GM12875 (cell line): ENCODE measurements at regions not wholly inside any gene's neighbourhood (a gene's known extent, or its start where the extent isn't known, plus 50 kb on each side); places are given as distances from the start of the nearest gene placed in this dataset.

ENCODE experiments used
- H3K4me3 ChIP-seq: one replicate; pipeline ENCODE4 v1.5.1; 2011; ENCODE audit warnings: low read depth, low read length, control low read depth
- TF ChIP-seq, protein P1 (sequence below): IDR thresholded peaks from 2 replicates; pipeline ENCODE4 v1.5.1; 2011; ENCODE audit warnings: low read depth, mild to moderate bottlenecking, control low read depth, inconsistent platforms, low read length, moderate library complexity, borderline replicate concordance; ENCODE audit not compliant: insufficient read depth

DNA sequence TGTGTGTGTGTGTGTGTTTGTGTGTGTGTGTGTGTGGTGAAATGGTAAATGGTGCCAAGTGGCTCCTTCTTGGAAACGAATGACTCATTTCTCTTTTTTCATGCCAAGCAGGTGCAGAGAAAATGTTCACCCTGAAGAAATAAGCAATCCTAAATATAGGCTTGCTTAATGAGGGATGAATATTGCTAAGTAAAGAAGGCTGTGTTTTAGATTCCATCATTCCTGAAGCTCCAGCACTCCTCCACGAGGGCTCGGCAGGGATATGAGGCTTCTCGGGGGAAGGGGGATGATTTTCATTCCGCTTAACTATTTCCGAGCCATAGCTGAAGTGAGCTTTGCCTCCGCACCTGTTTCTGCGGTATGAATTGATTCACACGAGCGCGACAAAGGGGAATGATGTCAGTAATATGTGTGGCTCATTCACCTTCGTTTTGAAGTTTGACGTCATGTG is 72.9 kb downstream of the TSN start:
- TF ChIP-seq, protein P1, sequence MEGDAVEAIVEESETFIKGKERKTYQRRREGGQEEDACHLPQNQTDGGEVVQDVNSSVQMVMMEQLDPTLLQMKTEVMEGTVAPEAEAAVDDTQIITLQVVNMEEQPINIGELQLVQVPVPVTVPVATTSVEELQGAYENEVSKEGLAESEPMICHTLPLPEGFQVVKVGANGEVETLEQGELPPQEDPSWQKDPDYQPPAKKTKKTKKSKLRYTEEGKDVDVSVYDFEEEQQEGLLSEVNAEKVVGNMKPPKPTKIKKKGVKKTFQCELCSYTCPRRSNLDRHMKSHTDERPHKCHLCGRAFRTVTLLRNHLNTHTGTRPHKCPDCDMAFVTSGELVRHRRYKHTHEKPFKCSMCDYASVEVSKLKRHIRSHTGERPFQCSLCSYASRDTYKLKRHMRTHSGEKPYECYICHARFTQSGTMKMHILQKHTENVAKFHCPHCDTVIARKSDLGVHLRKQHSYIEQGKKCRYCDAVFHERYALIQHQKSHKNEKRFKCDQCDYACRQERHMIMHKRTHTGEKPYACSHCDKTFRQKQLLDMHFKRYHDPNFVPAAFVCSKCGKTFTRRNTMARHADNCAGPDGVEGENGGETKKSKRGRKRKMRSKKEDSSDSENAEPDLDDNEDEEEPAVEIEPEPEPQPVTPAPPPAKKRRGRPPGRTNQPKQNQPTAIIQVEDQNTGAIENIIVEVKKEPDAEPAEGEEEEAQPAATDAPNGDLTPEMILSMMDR: no peak
- H3K4me3 ChIP-seq: no peak overlapping the region

DNA sequence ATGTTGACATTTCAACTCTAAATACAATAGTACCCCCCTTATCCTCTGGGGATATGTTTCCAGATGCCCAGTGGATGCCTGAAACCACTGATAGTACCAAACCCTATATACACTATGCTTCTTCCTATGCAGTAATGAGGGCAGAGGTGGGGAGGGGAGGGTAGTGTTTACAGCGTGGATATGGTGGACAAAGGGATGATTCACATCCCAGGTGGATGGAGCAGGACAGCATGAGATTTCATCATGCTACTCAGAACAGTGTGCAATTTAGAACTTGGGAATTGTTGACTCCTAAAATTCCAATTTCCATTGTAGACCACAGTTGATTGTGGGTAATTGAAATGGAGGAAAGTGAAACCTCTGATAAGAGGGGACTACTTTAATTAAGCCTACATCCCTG is 75.4 kb downstream of the TSN start:
- TF ChIP-seq, protein P1: no peak

DNA sequence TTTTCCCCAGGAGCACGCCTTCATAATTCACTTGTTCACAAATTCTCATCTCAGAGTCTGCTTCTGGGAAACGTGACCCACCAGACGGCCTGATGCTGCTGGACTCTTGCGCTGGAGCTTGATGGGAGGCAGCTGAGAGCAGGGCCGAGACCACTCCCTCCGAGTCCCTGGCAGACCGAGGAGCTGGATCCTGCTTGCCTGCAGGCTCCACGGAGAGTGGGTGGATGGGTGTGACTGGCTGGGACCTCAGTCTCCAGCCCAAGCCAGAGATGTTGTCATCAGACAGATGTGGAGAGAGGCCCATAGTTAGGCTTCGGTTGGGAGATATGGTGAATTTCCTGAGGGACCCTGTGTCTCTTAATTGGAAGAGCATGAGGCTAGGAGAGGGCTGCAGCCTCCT is 76.4 kb downstream of the TSN start:
- no peak overlapping the region for H3K4me3 ChIP-seq
- TF ChIP-seq, protein P1: no peak

More for the DNA sequence above, 75.4 kb downstream of the TSN start:
- H3K4me3 ChIP-seq: no peak overlapping the region

DNA sequence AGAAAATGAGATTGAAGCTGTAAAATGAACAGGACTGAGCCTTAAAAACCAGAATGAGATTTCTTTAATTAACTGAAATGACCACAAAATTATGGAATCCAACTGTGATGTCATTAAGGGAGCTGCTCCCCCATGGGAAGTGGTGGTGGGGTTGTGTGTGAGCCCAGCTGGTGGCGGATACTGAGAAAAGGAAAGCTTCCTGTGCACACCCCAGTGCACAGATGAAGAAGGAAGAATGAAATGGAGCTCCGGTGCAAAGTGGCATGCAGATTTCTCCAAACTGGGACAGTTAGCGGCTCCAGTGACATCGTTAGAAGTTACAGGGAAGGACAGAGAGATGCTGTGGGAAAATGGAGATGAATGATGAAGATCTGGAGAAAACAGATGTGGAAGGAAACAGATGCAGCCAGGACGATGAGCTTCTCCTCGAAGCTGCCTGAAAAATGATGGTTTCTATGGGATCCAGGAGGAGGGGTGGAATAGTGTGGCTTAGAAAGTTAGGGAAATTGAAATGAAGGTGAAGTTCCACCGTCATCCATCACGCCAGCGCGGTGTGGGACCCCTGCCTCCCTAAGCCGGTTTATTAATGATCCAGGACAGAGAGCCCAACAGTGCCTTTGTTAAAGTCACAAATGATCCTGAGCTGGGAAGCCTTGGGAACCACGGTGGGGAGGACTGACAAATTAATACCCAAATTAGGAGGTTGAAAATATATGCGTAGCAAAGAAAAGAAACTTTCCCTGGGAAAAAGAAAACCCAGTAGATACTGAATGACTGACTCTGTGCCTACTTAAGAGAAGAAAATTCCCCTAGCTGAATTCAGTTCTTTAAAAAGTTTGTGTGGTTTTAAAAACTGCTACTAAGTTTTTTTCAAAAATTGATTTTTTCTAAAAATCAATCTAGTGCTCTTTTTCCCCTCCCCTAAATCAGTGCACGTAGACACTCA is 77.2 kb downstream of the TSN start:
- TF ChIP-seq, protein P1: no peak
- H3K4me3 ChIP-seq: no peak overlapping the region

DNA sequence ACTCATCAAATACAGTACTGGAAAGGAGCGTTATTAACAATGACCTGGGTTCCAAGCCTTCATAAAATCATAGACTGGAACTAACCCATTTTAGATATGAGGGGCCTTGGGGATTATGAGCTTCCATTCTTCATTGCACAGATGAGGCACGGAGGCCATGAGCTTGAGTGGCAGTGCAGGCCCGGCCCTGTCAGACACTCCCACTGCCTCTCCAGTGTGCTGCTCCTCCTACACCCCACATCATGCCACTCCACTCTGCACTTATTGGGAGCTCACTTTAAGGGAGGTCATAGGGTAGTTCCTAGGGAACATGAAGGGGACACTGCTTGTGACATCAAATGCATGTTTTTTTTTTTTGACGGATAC is 77.9 kb downstream of the TSN start:
- no peak overlapping the region for H3K4me3 ChIP-seq
- TF ChIP-seq, protein P1: no peak

DNA sequence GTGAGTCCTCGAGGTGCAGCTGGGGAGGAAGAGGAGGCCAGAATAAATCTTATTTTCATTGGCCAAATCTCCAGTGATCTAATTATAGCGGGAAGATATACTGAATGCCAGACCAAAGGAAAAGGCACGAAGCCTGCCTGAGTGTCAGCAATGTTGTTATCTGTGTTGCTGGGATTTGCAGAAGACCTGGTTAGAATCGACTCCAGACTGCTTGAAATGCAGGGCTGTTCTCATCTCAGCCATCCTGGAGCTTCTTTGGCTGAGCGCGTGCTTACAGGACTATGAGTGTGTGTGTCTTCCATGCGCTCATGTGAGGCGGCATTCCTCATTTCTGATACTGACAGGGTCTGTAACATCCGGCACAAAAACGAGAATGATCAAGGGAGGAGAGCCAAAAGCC is 81.2 kb downstream of the TSN start:
- H3K4me3 ChIP-seq: no peak overlapping the region
- TF ChIP-seq, protein P1: no peak

DNA sequence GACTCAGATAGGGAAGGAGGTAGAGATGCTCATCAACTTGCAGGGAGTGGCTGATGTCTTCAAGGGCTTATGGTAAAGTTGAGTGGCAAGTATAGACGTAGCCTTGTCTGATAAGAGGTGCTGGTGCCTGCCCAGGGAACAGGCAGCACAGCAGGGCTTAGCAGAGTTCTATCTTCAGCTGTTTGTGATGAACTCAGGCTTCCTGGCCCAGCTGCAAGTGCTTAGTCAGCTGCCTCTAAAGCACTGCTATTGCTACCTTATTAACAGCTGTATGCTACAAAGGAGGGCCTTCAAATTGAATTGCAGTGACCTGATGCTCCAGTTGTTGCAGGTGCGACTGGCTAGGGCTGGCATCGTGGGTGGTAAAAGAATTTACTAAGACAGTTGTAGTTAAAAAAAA is 82.1 kb downstream of the TSN start:
- H3K4me3 ChIP-seq: no peak overlapping the region
- TF ChIP-seq, protein P1: no peak
